PC-3 (cell line): ENCODE measurements at regions not wholly inside any gene's neighbourhood (a gene's known extent, or its start where the extent isn't known, plus 50 kb on each side); places are given as distances from the start of the nearest gene placed in this dataset.

Experiments
- ATAC-seq: fragments of 200-7000 bp; cut with Tn5 transposase; 2 replicates; pipeline ENCODE4 v1.9.1; 2020; ENCODE audit warnings: mild to moderate bottlenecking, moderate library complexity
- BruUV-seq: library from RNA; stranded (reverse); fragments of 400-500 nt; replicated peaks from 2 replicates; lab custom pipeline; 2021; lab: Mats Ljungman, UMichigan
- CTCF ChIA-PET: fragments of 300-600 bp; sonication (Branson Sonifier 250); formaldehyde crosslinking; loops from one replicate; lab custom pipeline; 2022; ENCODE audit warnings: antibody characterized with exemption; lab: Charles Lee
- POLR2A ChIA-PET: fragments of 300-600 bp; sonication (Branson Sonifier 250); formaldehyde crosslinking; loops from one replicate; lab custom pipeline; 2022; ENCODE audit warnings: antibody characterized with exemption; ENCODE audit not compliant: unreplicated experiment; lab: Charles Lee
- DNase-seq: peaks from one replicate; pipeline ENCODE4 v3.0.0-alpha.2; 2015
- H2AFZ ChIP-seq: fragments of 300-600 bp; sonication (generic); 2 replicates; pipeline ENCODE4 v1.6.0; 2016; ENCODE audit warnings: antibody characterized with exemption, low read length
- H3F3A ChIP-seq: fragments of 300-600 bp; sonication (generic); one replicate; pipeline ENCODE4 v1.6.0; 2017; ENCODE audit warnings: antibody characterized with exemption, low read length, control low read depth, mild to moderate bottlenecking; ENCODE audit not compliant: unreplicated experiment
- H3K27ac ChIP-seq: fragments of 300-600 bp; sonication (generic); 2 replicates; pipeline ENCODE4 v1.5.1; 2016; ENCODE audit warnings: mild to moderate bottlenecking, low read length
- H3K27me3 ChIP-seq: fragments of 300-600 bp; sonication (generic); 2 replicates; pipeline ENCODE4 v1.6.1; 2016; ENCODE audit warnings: low read length, mixed read lengths
- H3K36me3 ChIP-seq: fragments of 300-600 bp; sonication (generic); 2 replicates; pipeline ENCODE4 v1.6.1; 2016; ENCODE audit warnings: low read depth, mixed run types, low read length, mixed read lengths
- H3K4me1 ChIP-seq: fragments of 300-600 bp; sonication (generic); 2 replicates; pipeline ENCODE4 v1.5.1; 2016; ENCODE audit warnings: low read length; ENCODE audit not compliant: insufficient read depth
- H3K4me2 ChIP-seq: fragments of 300-600 bp; sonication (generic); 2 replicates; pipeline ENCODE4 v1.6.0; 2016; ENCODE audit warnings: low read length
- H3K4me3 ChIP-seq: fragments of 300-600 bp; sonication (generic); 2 replicates; pipeline ENCODE4 v1.5.1; 2016; ENCODE audit warnings: mild to moderate bottlenecking, low read length, mixed read lengths
- H3K79me2 ChIP-seq: fragments of 300-600 bp; sonication (generic); 2 replicates; pipeline ENCODE4 v1.6.1; 2017; ENCODE audit warnings: low read length, mixed read lengths
- H3K9ac ChIP-seq: fragments of 300-600 bp; sonication (generic); 2 replicates; pipeline ENCODE4 v1.6.0; 2016; ENCODE audit warnings: mild to moderate bottlenecking, low read length
- H3K9me2 ChIP-seq: fragments of 300-600 bp; sonication (generic); replicated peaks from 2 replicates; pipeline ENCODE4 v1.6.1; 2016; ENCODE audit warnings: mixed run types, low read length, mixed read lengths
- H3K9me3 ChIP-seq: fragments of 300-600 bp; sonication (generic); 2 replicates; pipeline ENCODE4 v1.6.1; 2016; ENCODE audit warnings: low read length, mixed read lengths
- H4K20me1 ChIP-seq: fragments of 300-600 bp; sonication (generic); 2 replicates; pipeline ENCODE4 v1.6.1; 2016; ENCODE audit warnings: low read length, mixed read lengths
- CTCF ChIP-seq: fragments of 300-600 bp; sonication (generic); conservative IDR thresholded peaks from 2 replicates; pipeline ENCODE4 v1.5.1; 2017; ENCODE audit warnings: antibody characterized with exemption, low read depth, mild to moderate bottlenecking, low read length
- EZH2 ChIP-seq: fragments of 300-600 bp; sonication (generic); IDR thresholded peaks from one replicate; pipeline ENCODE4 v1.6.1; 2017; ENCODE audit warnings: antibody characterized with exemption, mild to moderate bottlenecking, low read length; ENCODE audit not compliant: unreplicated experiment
- EZH2phosphoT487 ChIP-seq: fragments of 300-600 bp; sonication (generic); IDR thresholded peaks from 2 replicates; pipeline ENCODE4 v1.6.1; 2018; ENCODE audit warnings: mild to moderate bottlenecking, antibody characterized with exemption, low read length, borderline replicate concordance
- intact Hi-C: fragments of 100-400 bp; cut with micrococcal nuclease; formaldehyde crosslinking; loops from 2 replicates; pipeline ENCODE4 v1.9.0; 2023

GRCh38 chr19:32101206-32101605 is 244.2 kb upstream of the ZNF507 start:
- ChIA-PET POLR2A (no interaction called here), CTCF (no interaction called here)
- Histone ChIP-seq H2AFZ (no peak overlapping the region), H3K36me3 (no peaks in the 10 kb centered on the region), H3K9me3 (no peaks in the 10 kb centered on the region), H4K20me1 (no peaks in the 10 kb centered on the region), H3K4me1 (no peaks in the 10 kb centered on the region), H3K27me3 (no peaks in the 10 kb centered on the region; the same call in none of the 2 replicates), H3K79me2 (no peaks in the 10 kb centered on the region), H3K27ac (no peak overlapping the region), H3K9me2 (no peaks in the 10 kb centered on the region), H3K4me3 (no peak overlapping the region), H3K9ac (no peak overlapping the region), H3K4me2 (no peak overlapping the region), H3F3A (no peaks in the 10 kb centered on the region)
- TF ChIP-seq EZH2phosphoT487 (no peak), EZH2 (no peak), CTCF (no peak)
- DNase-seq (no peak), ATAC-seq (no peak)
- intact Hi-C loops, result no loop called here
- no TSS peak for BruUV-seq

- BruUV-seq, result no TSS peak
- intact Hi-C loops, result no loop called here
- Histone ChIP-seq H3K4me3 (no peak overlapping the region), H3K4me1 (no peaks in the 10 kb centered on the region), H3F3A (no peaks in the 10 kb centered on the region), H3K4me2 (no peak overlapping the region), H3K27ac (no peak overlapping the region), H3K79me2 (no peaks in the 10 kb centered on the region), H4K20me1 (no peaks in the 10 kb centered on the region), H3K9me2 (no peaks in the 10 kb centered on the region), H3K9me3 (no peaks in the 10 kb centered on the region), H3K9ac (no peak overlapping the region), H3K27me3 (no peaks in the 10 kb centered on the region; the same call in none of the 2 replicates), H3K36me3 (no peaks in the 10 kb centered on the region), H2AFZ (no peak overlapping the region)
- DNase-seq, result no peak
- TF ChIP-seq EZH2 (no peak), EZH2phosphoT487 (no peak), CTCF (no peak)
- ATAC-seq, result no peak
- ChIA-PET POLR2A (no interaction called here), CTCF (no interaction called here)
Observed at GRCh38 chr19:32103541-32103940, 241.9 kb upstream of the ZNF507 start.

GRCh38 chr19:32104153-32104849 is 241.1 kb upstream of the ZNF507 start:
- Histone ChIP-seq H3K79me2 (no peaks in the 10 kb centered on the region), H4K20me1 (no peaks in the 10 kb centered on the region), H3K36me3 (no peaks in the 10 kb centered on the region), H3K27me3 (no peaks in the 10 kb centered on the region; the same call in none of the 2 replicates), H3K27ac (no peak overlapping the region), H2AFZ (no peak overlapping the region), H3F3A (no peaks in the 10 kb centered on the region), H3K4me3 (no peak overlapping the region), H3K4me2 (peak overlapping the region; percentile 25; the same call in 1 of the 2 replicates), H3K9me3 (no peaks in the 10 kb centered on the region), H3K9ac (no peak overlapping the region), H3K4me1 (no peaks in the 10 kb centered on the region), H3K9me2 (no peaks in the 10 kb centered on the region)
- TF ChIP-seq EZH2phosphoT487 (no peak), CTCF (no peak)
- BruUV-seq, result no TSS peak
- ChIA-PET POLR2A (no interaction called here), CTCF (no interaction called here)
- DNase-seq (peak; percentile 35), ATAC-seq (no peak)
- intact Hi-C loops, result no loop called here
